Hepatocyte (in vitro differentiated cells): ENCODE measurements at regions not wholly inside any gene's neighbourhood (a gene's known extent, or its start where the extent isn't known, plus 50 kb on each side); places are given as distances from the start of the nearest gene placed in this dataset.

ENCODE experiments used
- DNase-seq: peaks from one replicate; pipeline ENCODE4 v3.0.0-alpha.2; 2016; ENCODE audit warnings: low spot score
- H2AFZ ChIP-seq: fragments of 200-600 bp; sonication (generic); 2 replicates; pipeline ENCODE4 v1.6.0; 2016; ENCODE audit warnings: antibody characterized with exemption, mild to moderate bottlenecking
- H3K27ac ChIP-seq: fragments of 200-600 bp; sonication (generic); 2 replicates; pipeline ENCODE4 v1.5.1; 2016; ENCODE audit warnings: mild to moderate bottlenecking
- H3K27me3 ChIP-seq: fragments of 200-600 bp; sonication (generic); 2 replicates; pipeline ENCODE4 v1.6.1; 2016
- H3K36me3 ChIP-seq: fragments of 200-600 bp; sonication (generic); replicated peaks from 2 replicates; pipeline ENCODE4 v1.5.1; 2016; ENCODE audit warnings: low read depth; ENCODE audit not compliant: insufficient read depth
- H3K4me1 ChIP-seq: fragments of 200-600 bp; sonication (generic); 2 replicates; pipeline ENCODE4 v1.5.1; 2016; ENCODE audit warnings: mild to moderate bottlenecking, moderate library complexity; ENCODE audit not compliant: insufficient read depth
- H3K4me2 ChIP-seq: fragments of 200-600 bp; sonication (generic); 2 replicates; pipeline ENCODE4 v1.6.0; 2016
- H3K4me3 ChIP-seq: fragments of 200-600 bp; sonication (generic); 2 replicates; pipeline ENCODE4 v1.5.1; 2016; ENCODE audit warnings: mild to moderate bottlenecking
- H3K79me2 ChIP-seq: fragments of 200-600 bp; sonication (generic); 2 replicates; pipeline ENCODE4 v1.6.0; 2017; ENCODE audit warnings: mild to moderate bottlenecking
- H3K9me2 ChIP-seq: fragments of 200-600 bp; sonication (generic); replicated peaks from 2 replicates; pipeline ENCODE4 v1.6.0; 2017; ENCODE audit warnings: mild to moderate bottlenecking; ENCODE audit not compliant: insufficient read depth
- H3K9me3 ChIP-seq: fragments of 200-600 bp; sonication (generic); 2 replicates; pipeline ENCODE4 v1.5.1; 2016; ENCODE audit warnings: low read depth, mild to moderate bottlenecking
- H4K20me1 ChIP-seq: fragments of 200-600 bp; sonication (generic); 2 replicates; pipeline ENCODE4 v1.6.0; 2016; ENCODE audit warnings: mild to moderate bottlenecking; ENCODE audit not compliant: insufficient read depth, poor library complexity, severe bottlenecking
- EZH2 ChIP-seq: fragments of 200-600 bp; sonication (generic); IDR thresholded peaks from 2 replicates; pipeline ENCODE4 v1.6.1; 2016; ENCODE audit warnings: antibody characterized with exemption, mild to moderate bottlenecking, borderline replicate concordance
- EZH2phosphoT487 ChIP-seq: fragments of 200-600 bp; sonication (generic); IDR thresholded peaks from one replicate; pipeline ENCODE4 v1.6.1; 2018; ENCODE audit warnings: antibody characterized with exemption, mild to moderate bottlenecking, low read depth, moderate library complexity; ENCODE audit not compliant: unreplicated experiment, severe bottlenecking
- WGBS: methylation state at CpG from one replicate; pipeline ENCODE4 v1.1.6; 2016; ENCODE audit warnings: low lambda C conversion rate; ENCODE audit errors: missing lambda C conversion rate; 5-methylcytosine and 5-hydroxymethylcytosine counted together
- TF ChIP-seq, protein P1 (sequence below): fragments of 200-600 bp; sonication (generic); IDR thresholded peaks from 2 replicates; pipeline ENCODE4 v1.5.1; 2016; ENCODE audit warnings: antibody characterized with exemption, mild to moderate bottlenecking; ENCODE audit not compliant: poor library complexity

DNA sequence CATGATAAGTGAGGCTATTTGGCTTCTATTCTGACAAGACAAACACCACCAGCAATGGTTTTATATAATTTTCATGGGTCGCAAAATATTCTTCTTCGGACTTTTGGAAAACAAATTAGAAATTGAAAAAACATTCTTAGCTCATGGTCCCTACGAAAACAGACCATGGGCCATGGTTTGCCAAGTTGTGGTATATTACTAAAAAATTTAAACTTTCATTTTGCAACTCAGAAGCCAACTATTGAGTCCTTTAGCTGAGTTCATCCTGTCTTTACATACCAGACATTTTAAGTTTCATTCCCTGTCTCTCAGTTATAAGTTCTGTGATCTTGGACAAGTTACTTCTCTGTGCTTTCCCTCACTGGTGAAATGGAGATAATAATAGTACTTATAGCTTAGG is 198.1 kb downstream of the CSNK1G3 start:
- no peak overlapping the region for H3K27ac ChIP-seq

DNA sequence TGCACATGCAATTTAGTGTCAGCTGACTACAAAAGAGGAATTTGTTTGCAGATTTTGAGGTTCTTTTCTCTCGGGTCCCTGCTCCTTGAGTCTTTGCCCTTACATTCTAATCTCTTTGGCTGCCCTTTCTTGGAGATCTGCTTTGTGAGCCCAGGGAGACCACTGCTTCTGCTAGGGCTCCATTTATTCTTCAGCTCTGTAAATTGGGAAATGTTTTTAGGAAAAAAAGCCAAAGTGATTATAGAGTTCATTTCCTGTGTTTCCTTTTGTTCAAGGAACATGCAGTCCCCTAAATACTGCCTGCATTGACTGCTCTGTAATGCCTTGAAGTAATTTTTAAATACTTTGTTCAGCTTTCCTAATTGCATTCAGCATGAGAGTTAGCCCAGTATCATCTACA is 197.4 kb downstream of the CSNK1G3 start:
- Histone ChIP-seq H3K4me3 (no peak overlapping the region), H2AFZ (no peak overlapping the region)

More for the DNA sequence above, 198.1 kb downstream of the CSNK1G3 start:
- Histone ChIP-seq H2AFZ (no peak overlapping the region), H3K4me2 (no peak overlapping the region), H3K9me3 (no peaks in the 10 kb centered on the region), H3K79me2 (no peaks in the 10 kb centered on the region), H3K4me1 (no peaks in the 10 kb centered on the region), H3K9me2 (no peaks in the 10 kb centered on the region), H3K27me3 (no peaks in the 10 kb centered on the region), H3K4me3 (no peak overlapping the region), H3K36me3 (no peaks in the 10 kb centered on the region), H4K20me1 (no peaks in the 10 kb centered on the region)
- no peak for DNase-seq
- WGBS: 90% methylated on average over 3 of the region's 3 CpGs
- TF ChIP-seq, protein P1, sequence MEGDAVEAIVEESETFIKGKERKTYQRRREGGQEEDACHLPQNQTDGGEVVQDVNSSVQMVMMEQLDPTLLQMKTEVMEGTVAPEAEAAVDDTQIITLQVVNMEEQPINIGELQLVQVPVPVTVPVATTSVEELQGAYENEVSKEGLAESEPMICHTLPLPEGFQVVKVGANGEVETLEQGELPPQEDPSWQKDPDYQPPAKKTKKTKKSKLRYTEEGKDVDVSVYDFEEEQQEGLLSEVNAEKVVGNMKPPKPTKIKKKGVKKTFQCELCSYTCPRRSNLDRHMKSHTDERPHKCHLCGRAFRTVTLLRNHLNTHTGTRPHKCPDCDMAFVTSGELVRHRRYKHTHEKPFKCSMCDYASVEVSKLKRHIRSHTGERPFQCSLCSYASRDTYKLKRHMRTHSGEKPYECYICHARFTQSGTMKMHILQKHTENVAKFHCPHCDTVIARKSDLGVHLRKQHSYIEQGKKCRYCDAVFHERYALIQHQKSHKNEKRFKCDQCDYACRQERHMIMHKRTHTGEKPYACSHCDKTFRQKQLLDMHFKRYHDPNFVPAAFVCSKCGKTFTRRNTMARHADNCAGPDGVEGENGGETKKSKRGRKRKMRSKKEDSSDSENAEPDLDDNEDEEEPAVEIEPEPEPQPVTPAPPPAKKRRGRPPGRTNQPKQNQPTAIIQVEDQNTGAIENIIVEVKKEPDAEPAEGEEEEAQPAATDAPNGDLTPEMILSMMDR: no peak

DNA sequence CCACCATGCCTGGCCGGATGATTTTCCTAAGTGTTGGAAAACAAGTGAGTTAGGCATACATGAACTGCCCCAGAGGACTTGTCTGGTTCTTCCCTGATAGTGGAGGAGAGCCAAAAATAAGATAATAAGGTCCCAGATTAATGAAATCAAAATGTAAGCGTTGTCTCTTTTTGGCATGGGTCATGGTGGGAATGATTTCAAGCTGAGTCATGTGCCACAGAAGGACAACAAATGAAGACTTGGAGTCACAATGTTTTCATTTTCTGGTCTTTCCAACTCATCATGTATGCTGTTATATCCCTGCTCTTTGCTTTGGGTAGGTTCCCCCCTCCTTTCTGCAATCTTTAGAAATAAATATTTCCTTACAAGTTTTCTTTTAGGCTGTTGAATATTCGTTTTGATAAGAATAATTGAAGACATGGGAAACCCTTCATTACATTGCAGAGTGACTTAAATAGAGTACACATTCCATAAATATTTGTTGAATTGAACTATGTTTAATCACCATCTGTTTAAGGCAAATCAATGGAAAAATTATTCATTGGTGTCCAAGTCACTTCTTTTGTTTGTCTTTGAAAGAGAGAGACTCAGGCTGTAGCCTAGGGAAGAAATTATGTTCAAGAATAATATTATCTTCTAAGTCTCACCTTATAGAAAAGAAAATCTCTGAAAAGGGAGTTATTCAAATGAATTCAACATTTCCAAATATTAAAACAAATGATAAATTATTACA is 196.3 kb downstream of the CSNK1G3 start:
- Histone ChIP-seq H3K27ac (no peak overlapping the region), H3K79me2 (no peaks in the 10 kb centered on the region), H4K20me1 (no peaks in the 10 kb centered on the region), H3K4me1 (no peaks in the 10 kb centered on the region), H3K9me3 (no peaks in the 10 kb centered on the region), H3K4me2 (no peak overlapping the region), H3K27me3 (no peaks in the 10 kb centered on the region), H3K36me3 (no peaks in the 10 kb centered on the region), H3K9me2 (no peaks in the 10 kb centered on the region), H3K4me3 (no peak overlapping the region), H2AFZ (no peak overlapping the region)
- 76% methylated on average over 3 of the region's 3 CpGs for WGBS
- TF ChIP-seq EZH2phosphoT487: no peak
- no peak for DNase-seq

More for the DNA sequence above, 197.4 kb downstream of the CSNK1G3 start:
- H3K9me3 ChIP-seq: no peaks in the 10 kb centered on the region
- no peaks in the 10 kb centered on the region for H3K36me3 ChIP-seq
- DNase-seq: no peak
- H3K4me1 ChIP-seq: no peaks in the 10 kb centered on the region
- H3K27ac ChIP-seq: no peak overlapping the region
- 72% methylated on average over 1 of the region's 1 CpG for WGBS
- no peak overlapping the region for H3K4me2 ChIP-seq
- no peaks in the 10 kb centered on the region for H3K27me3 ChIP-seq
- no peak for TF ChIP-seq EZH2
- TF ChIP-seq, protein P1: no peak
- H3K9me2 ChIP-seq: no peaks in the 10 kb centered on the region
- no peaks in the 10 kb centered on the region for H4K20me1 ChIP-seq
- no peaks in the 10 kb centered on the region for H3K79me2 ChIP-seq

DNA sequence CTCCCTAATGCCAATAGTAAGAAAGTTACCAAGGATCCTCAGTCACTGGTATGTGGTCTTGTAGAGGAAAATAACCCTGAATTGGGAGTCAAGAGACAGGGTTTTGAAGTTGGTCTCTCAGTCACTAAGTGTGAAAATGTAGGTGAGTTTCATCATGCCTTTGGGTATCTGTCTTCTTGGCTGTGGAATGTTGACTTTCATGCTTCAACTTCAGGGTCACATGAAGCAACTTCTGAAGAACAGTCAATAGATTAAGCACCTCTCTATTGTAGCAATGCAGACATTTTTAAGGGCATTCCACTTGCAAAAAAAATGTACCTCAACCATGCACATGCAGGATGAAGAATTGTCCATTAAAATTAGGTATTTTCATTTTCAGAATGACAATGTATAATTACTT is 194.6 kb downstream of the CSNK1G3 start:
- no peak overlapping the region for H2AFZ ChIP-seq
- TF ChIP-seq EZH2: no peak
- TF ChIP-seq EZH2phosphoT487: no peak
- TF ChIP-seq, protein P1: no peak
- no peak overlapping the region for H3K4me3 ChIP-seq
- no peak overlapping the region for H3K27ac ChIP-seq
- no peaks in the 10 kb centered on the region for H3K4me1 ChIP-seq
- H3K27me3 ChIP-seq: no peaks in the 10 kb centered on the region
- H3K36me3 ChIP-seq: no peaks in the 10 kb centered on the region
- H3K79me2 ChIP-seq: no peaks in the 10 kb centered on the region
- DNase-seq: no peak
- no peaks in the 10 kb centered on the region for H3K9me2 ChIP-seq
- no peaks in the 10 kb centered on the region for H4K20me1 ChIP-seq
- H3K9me3 ChIP-seq: no peaks in the 10 kb centered on the region
- H3K4me2 ChIP-seq: no peak overlapping the region
